ENCODE measurements at regions not wholly inside any gene's neighbourhood (a gene's known extent, or its start where the extent isn't known, plus 50 kb on each side); places are given as distances from the start of the nearest gene placed in this dataset.

DNA sequence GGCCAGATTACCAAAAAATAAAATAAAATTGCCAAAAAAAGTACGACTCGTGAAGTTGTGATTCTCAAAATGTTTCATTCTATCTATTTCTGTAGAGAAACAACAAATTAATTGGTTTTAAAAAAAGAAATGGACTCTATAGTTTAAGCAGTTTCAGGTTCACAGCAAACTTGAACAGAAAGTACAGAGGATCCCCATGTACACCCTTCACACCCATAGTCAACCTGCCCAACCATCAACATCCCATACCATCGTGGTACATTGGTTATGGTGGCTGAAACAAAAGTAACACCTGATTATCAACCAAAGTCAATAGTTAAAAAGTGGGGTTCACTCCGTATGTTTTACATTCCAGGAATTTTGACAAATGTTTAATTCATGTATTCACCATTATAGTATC lies 496.1 kb downstream of the ANKRD7 start:
- ChIA-PET CTCF (no interaction called here), SMC1A (ENCODE audit: uncharacterized antibody, unreplicated experiment) (no interaction called here), RAD21 (ENCODE audit: unreplicated experiment) (no interaction called here), POLR2A (no interaction called here)
- intact Hi-C loops (cut with micrococcal nuclease; ENCODE audit: unreplicated experiment) (no loop called here), in situ Hi-C loops (cut with MboI) (no loop called here)
- Histone ChIP-seq H3K79me2 (ENCODE audit: control insufficient read depth, insufficient read depth, low read length) (no peaks in the 10 kb centered on the region), H3K36me3 (ENCODE audit: control insufficient read depth in 2 of 2, insufficient read depth in 2 of 2, low read length in 1 of 2) (no peaks in the 10 kb centered on the region), H3K4me2 (ENCODE audit: control insufficient read depth, insufficient read depth) (no peak overlapping the region), H3K9me3 (replicated peaks; ENCODE audit: control insufficient read depth, insufficient read depth, low read length) (no peaks in the 10 kb centered on the region), H3K9ac (ENCODE audit: control insufficient read depth, insufficient read depth, low read length) (no peak overlapping the region), H3K27me3 (replicated peaks in 1 of 2; ENCODE audit: control insufficient read depth in 2 of 2, insufficient read depth in 2 of 2, low read length in 1 of 2) (no peaks in the 10 kb centered on the region), H2AFZ (ENCODE audit: control insufficient read depth, low read depth, low read length) (no peak overlapping the region), H3K4me1 (ENCODE audit: control insufficient read depth, insufficient read depth, low read length) (no peaks in the 10 kb centered on the region), H3K4me3 (no peak overlapping the region), H3K27ac (ENCODE audit: control insufficient read depth, insufficient read depth) (no peak overlapping the region), H4K20me1 (ENCODE audit: control insufficient read depth, insufficient read depth) (no peaks in the 10 kb centered on the region)
- FAIRE-seq, result no peak
- TF ChIP-seq, protein P1, sequence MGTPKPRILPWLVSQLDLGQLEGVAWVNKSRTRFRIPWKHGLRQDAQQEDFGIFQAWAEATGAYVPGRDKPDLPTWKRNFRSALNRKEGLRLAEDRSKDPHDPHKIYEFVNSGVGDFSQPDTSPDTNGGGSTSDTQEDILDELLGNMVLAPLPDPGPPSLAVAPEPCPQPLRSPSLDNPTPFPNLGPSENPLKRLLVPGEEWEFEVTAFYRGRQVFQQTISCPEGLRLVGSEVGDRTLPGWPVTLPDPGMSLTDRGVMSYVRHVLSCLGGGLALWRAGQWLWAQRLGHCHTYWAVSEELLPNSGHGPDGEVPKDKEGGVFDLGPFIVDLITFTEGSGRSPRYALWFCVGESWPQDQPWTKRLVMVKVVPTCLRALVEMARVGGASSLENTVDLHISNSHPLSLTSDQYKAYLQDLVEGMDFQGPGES (IDR thresholded peaks at IDR 0.05), result no peak
- TF ChIP-seq, protein P2, sequence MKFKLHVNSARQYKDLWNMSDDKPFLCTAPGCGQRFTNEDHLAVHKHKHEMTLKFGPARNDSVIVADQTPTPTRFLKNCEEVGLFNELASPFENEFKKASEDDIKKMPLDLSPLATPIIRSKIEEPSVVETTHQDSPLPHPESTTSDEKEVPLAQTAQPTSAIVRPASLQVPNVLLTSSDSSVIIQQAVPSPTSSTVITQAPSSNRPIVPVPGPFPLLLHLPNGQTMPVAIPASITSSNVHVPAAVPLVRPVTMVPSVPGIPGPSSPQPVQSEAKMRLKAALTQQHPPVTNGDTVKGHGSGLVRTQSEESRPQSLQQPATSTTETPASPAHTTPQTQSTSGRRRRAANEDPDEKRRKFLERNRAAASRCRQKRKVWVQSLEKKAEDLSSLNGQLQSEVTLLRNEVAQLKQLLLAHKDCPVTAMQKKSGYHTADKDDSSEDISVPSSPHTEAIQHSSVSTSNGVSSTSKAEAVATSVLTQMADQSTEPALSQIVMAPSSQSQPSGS (IDR thresholded peaks at IDR 0.05; ENCODE audit: low read length), result no peak
- TF ChIP-seq, protein P3, sequence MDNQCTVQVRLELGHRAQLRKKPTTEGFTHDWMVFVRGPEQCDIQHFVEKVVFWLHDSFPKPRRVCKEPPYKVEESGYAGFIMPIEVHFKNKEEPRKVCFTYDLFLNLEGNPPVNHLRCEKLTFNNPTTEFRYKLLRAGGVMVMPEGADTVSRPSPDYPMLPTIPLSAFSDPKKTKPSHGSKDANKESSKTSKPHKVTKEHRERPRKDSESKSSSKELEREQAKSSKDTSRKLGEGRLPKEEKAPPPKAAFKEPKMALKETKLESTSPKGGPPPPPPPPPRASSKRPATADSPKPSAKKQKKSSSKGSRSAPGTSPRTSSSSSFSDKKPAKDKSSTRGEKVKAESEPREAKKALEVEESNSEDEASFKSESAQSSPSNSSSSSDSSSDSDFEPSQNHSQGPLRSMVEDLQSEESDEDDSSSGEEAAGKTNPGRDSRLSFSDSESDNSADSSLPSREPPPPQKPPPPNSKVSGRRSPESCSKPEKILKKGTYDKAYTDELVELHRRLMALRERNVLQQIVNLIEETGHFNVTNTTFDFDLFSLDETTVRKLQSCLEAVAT (IDR thresholded peaks at IDR 0.05), result no peak
- TF ChIP-seq SIX5 (IDR thresholded peaks at IDR 0.05; ENCODE audit: low read depth, low read length, severe bottlenecking) (no peak), HCFC1 (IDR thresholded peaks at IDR 0.05; ENCODE audit: low read length) (no peak), ZSCAN29 (IDR thresholded peaks at IDR 0.05) (no peak)
- TF ChIP-seq, protein P4, sequence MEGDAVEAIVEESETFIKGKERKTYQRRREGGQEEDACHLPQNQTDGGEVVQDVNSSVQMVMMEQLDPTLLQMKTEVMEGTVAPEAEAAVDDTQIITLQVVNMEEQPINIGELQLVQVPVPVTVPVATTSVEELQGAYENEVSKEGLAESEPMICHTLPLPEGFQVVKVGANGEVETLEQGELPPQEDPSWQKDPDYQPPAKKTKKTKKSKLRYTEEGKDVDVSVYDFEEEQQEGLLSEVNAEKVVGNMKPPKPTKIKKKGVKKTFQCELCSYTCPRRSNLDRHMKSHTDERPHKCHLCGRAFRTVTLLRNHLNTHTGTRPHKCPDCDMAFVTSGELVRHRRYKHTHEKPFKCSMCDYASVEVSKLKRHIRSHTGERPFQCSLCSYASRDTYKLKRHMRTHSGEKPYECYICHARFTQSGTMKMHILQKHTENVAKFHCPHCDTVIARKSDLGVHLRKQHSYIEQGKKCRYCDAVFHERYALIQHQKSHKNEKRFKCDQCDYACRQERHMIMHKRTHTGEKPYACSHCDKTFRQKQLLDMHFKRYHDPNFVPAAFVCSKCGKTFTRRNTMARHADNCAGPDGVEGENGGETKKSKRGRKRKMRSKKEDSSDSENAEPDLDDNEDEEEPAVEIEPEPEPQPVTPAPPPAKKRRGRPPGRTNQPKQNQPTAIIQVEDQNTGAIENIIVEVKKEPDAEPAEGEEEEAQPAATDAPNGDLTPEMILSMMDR (IDR thresholded peaks at IDR 0.05 in 2 of 3, conservative IDR thresholded peaks at IDR 0.05 in 1 of 3; ENCODE audit: control insufficient read depth in 2 of 3, extremely low read depth in 1 of 3, insufficient read depth in 1 of 3, low read depth in 3 of 3, low read length in 3 of 3), result no peak
- TF ChIP-seq, protein P5, sequence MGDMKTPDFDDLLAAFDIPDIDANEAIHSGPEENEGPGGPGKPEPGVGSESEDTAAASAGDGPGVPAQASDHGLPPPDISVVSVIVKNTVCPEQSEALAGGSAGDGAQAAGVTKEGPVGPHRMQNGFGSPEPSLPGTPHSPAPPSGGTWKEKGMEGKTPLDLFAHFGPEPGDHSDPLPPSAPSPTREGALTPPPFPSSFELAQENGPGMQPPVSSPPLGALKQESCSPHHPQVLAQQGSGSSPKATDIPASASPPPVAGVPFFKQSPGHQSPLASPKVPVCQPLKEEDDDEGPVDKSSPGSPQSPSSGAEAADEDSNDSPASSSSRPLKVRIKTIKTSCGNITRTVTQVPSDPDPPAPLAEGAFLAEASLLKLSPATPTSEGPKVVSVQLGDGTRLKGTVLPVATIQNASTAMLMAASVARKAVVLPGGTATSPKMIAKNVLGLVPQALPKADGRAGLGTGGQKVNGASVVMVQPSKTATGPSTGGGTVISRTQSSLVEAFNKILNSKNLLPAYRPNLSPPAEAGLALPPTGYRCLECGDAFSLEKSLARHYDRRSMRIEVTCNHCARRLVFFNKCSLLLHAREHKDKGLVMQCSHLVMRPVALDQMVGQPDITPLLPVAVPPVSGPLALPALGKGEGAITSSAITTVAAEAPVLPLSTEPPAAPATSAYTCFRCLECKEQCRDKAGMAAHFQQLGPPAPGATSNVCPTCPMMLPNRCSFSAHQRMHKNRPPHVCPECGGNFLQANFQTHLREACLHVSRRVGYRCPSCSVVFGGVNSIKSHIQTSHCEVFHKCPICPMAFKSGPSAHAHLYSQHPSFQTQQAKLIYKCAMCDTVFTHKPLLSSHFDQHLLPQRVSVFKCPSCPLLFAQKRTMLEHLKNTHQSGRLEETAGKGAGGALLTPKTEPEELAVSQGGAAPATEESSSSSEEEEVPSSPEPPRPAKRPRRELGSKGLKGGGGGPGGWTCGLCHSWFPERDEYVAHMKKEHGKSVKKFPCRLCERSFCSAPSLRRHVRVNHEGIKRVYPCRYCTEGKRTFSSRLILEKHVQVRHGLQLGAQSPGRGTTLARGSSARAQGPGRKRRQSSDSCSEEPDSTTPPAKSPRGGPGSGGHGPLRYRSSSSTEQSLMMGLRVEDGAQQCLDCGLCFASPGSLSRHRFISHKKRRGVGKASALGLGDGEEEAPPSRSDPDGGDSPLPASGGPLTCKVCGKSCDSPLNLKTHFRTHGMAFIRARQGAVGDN (IDR thresholded peaks at IDR 0.05), result no peak
- ATAC-seq, result no peak
- WGBS (ENCODE audit: insufficient coverage, insufficient replicate concordance, low lambda C conversion rate, missing lambda C conversion rate), result 0% methylated on average over 4 of the region's 4 CpGs
- no peak for DNase-seq (ENCODE audit: low read depth, low spot score)
- no TSS peak for BruUV-seq (replicated peaks)
